Kidney (tissue), 13 donors: ENCODE measurements at regions not wholly inside any gene's neighbourhood (a gene's known extent, or its start where the extent isn't known, plus 50 kb on each side); places are given as distances from the start of the nearest gene placed in this dataset.

Experiments used
- DNase-seq, 5 donors: peaks; one replicate each; pipeline ENCODE4 v3.0.0-alpha.2; 2013 to 2020
- FAIRE-seq: peaks from 2 replicates; lab custom pipeline; 2012; peaks lifted over from hg19 to GRCh38; lab: Jason Lieb, UNC
- H3K27ac ChIP-seq, 2 donors: one replicate each; pipeline ENCODE4 v1.7.0; 2013; ENCODE audit warnings: low read depth in 2 of 2, low read length in 2 of 2, inconsistent platforms in 1 of 2
- H3K27me3 ChIP-seq: one replicate; pipeline ENCODE4 v1.7.1; 2013; ENCODE audit warnings: low read length, inconsistent platforms; ENCODE audit not compliant: control insufficient read depth, insufficient read depth
- H3K36me3 ChIP-seq, 3 donors: one replicate each; pipeline versions ENCODE4 v1.7.0 to v1.7.1; 2013; ENCODE audit warnings: low read length in 3 of 3, control low read depth in 1 of 3, inconsistent platforms in 1 of 3; ENCODE audit not compliant: insufficient read depth in 3 of 3, control insufficient read depth in 2 of 3
- H3K4me1 ChIP-seq, 3 donors: one replicate each; pipeline versions ENCODE4 v1.7.0 to v1.7.1; 2013; ENCODE audit warnings: low read length in 3 of 3, inconsistent platforms in 1 of 3, low read depth in 1 of 3; ENCODE audit not compliant: control insufficient read depth in 2 of 3, insufficient read depth in 2 of 3
- H3K4me3 ChIP-seq, 3 donors: one replicate each; pipeline versions ENCODE4 v1.7.0 to v1.8.1; 2013; ENCODE audit warnings: low read length in 3 of 3, control low read depth in 1 of 3, inconsistent platforms in 1 of 3
- H3K9ac ChIP-seq, 3 donors: one replicate each; pipeline versions ENCODE4 v1.7.0 to v1.7.1; 2013; ENCODE audit warnings: low read length in 3 of 3, control low read depth in 1 of 3, inconsistent platforms in 1 of 3
- H3K9me3 ChIP-seq, 3 donors: one replicate each; pipeline versions ENCODE4 v1.7.0 to v1.7.1; 2013; ENCODE audit warnings: low read length in 3 of 3, control low read depth in 1 of 3, inconsistent platforms in 1 of 3; ENCODE audit not compliant: control insufficient read depth in 2 of 3, insufficient read depth in 1 of 3
- intact Hi-C: fragments of 100-400 bp; cut with DNase I; formaldehyde crosslinking; loops from one replicate; pipeline ENCODE4 v1.11.1; 2022
- TF ChIP-seq, protein P1 (sequence below): IDR thresholded peaks from 3 replicates; pipeline ENCODE4 v1.5.1; 2012; ENCODE audit warnings: mild to moderate bottlenecking, moderate library complexity, borderline replicate concordance; ENCODE audit not compliant: insufficient read depth; ENCODE audit errors: extremely low read depth
- donor health status: control.
- donor health status: control.
- donor health status: control.
- donor health status: control.
- donor health status: control.
- donor health status: DM: yes; HTN: yes; CAD: no.
- donor health status: Normal renal cell carcinoma (clear cell type).

DNA sequence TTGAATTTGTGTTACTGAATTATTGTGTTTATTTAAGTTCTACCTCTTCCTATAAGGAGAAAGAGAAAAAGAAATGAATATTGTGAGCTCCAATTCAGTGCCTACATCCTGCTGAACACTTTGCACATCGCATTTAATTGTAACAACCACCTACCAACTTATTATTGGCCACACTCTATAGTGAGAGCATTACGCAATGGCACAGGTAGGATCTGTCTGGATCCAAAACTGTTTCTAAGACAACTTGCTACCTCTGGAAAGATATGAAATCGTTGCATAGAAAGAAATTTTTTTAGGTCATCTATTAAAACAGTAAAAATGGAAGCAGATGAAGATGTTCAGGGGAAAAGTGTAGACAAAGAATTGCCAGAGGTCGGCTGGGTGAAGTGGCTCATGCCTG is 227.2 kb upstream of the SNX2 start:
- H3K27ac ChIP-seq, result no peak overlapping the region
- H3K9ac ChIP-seq, result no peak overlapping the region
- H3K27me3 ChIP-seq, result no peaks in the 10 kb centered on the region
- no peaks in the 10 kb centered on the region for H3K9me3 ChIP-seq
- TF ChIP-seq, protein P1, sequence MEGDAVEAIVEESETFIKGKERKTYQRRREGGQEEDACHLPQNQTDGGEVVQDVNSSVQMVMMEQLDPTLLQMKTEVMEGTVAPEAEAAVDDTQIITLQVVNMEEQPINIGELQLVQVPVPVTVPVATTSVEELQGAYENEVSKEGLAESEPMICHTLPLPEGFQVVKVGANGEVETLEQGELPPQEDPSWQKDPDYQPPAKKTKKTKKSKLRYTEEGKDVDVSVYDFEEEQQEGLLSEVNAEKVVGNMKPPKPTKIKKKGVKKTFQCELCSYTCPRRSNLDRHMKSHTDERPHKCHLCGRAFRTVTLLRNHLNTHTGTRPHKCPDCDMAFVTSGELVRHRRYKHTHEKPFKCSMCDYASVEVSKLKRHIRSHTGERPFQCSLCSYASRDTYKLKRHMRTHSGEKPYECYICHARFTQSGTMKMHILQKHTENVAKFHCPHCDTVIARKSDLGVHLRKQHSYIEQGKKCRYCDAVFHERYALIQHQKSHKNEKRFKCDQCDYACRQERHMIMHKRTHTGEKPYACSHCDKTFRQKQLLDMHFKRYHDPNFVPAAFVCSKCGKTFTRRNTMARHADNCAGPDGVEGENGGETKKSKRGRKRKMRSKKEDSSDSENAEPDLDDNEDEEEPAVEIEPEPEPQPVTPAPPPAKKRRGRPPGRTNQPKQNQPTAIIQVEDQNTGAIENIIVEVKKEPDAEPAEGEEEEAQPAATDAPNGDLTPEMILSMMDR, result no peak
- intact Hi-C loops, result no loop called here
- FAIRE-seq (no peak), DNase-seq (no peak)
- H3K4me1 ChIP-seq, result no peaks in the 10 kb centered on the region
- no peak overlapping the region for H3K4me3 ChIP-seq
- H3K36me3 ChIP-seq, result no peaks in the 10 kb centered on the region

DNA sequence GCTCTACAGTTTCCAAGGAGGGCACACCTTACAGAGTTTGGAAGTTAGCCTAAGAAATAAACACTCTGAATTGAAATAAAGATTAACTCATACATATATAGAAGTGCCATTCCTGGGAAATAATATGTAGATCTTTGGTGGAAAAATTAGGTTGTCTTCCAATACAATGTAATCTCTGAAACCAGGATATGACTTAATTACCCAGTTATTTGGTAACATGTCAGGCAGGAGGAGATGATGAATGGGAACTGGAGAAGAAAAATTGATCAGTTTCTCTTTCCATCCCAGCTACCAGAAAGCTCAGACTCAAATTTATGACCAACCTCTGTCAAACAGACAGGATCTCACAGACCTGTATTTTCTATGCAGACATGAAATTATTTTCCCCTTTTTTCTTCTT is 215.2 kb upstream of the SNX2 start:
- no peak overlapping the region for H3K9ac ChIP-seq
- no peaks in the 10 kb centered on the region for H3K27me3 ChIP-seq
- no peaks in the 10 kb centered on the region for H3K36me3 ChIP-seq
- H3K4me1 ChIP-seq, result no peaks in the 10 kb centered on the region
- intact Hi-C loops, result no loop called here
- H3K27ac ChIP-seq, result no peak overlapping the region
- DNase-seq (no peak), FAIRE-seq (no peak)
- no peak overlapping the region for H3K4me3 ChIP-seq
- no peaks in the 10 kb centered on the region for H3K9me3 ChIP-seq
- TF ChIP-seq, protein P1, result no peak

DNA sequence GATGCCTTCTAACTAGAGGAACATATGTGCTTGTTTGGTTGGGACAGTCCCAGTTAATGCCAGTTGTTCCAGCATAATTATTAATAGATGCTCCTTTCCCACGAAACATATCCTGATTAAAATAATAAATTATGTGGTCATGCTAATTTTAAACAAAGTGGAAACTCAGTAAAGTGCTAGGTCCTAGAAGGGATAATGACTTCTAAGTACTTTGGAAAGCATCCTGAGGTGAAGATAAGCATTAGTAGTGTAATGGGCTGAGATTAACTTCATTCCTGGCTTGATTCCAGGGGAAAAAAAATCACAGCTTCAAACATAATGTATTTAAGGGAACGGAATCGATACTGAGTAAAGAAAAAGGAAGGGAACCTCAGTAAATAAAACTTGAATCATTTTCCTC is 213.7 kb upstream of the SNX2 start:
- Histone ChIP-seq H3K4me3 (no peak overlapping the region), H3K4me1 (no peaks in the 10 kb centered on the region), H3K36me3 (no peaks in the 10 kb centered on the region), H3K27me3 (no peaks in the 10 kb centered on the region), H3K27ac (no peak overlapping the region), H3K9me3 (no peaks in the 10 kb centered on the region), H3K9ac (no peak overlapping the region)
- TF ChIP-seq, protein P1, result no peak
- no peak for DNase-seq
- FAIRE-seq, result no peak
- intact Hi-C loops, result no loop called here

DNA sequence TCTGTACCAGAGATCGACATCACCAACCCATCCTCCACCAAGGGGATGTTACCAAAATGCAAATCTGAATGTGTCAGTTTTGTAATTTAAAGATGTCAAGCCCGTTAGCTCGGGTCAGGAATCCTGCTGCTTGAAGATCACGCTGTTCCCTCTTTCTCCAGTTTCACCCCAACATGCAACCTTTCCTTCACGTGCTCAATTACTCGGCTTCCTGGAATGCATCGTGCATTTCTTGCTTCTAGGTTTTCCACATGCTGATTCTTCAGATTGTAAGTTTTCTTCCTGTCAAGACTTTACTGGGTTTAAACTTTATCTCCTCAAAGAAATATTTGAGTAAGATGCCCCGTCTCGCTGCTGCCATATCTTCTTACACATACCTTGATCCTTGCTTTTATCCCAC is 209.5 kb upstream of the SNX2 start:
- FAIRE-seq (no peak), DNase-seq (peak in 2 of 5 donors; percentile 26 to 36)
- Histone ChIP-seq H3K27me3 (no peaks in the 10 kb centered on the region), H3K27ac (no peak overlapping the region), H3K9ac (no peak overlapping the region), H3K4me3 (no peak overlapping the region), H3K36me3 (no peaks in the 10 kb centered on the region), H3K9me3 (no peaks in the 10 kb centered on the region), H3K4me1 (no peaks in the 10 kb centered on the region)
- TF ChIP-seq, protein P1, result no peak
- intact Hi-C loops, result no loop called here
